ENCODE measurements at regions not wholly inside any gene's neighbourhood (a gene's known extent, or its start where the extent isn't known, plus 50 kb on each side); places are given as distances from the start of the nearest gene placed in this dataset.

DNA sequence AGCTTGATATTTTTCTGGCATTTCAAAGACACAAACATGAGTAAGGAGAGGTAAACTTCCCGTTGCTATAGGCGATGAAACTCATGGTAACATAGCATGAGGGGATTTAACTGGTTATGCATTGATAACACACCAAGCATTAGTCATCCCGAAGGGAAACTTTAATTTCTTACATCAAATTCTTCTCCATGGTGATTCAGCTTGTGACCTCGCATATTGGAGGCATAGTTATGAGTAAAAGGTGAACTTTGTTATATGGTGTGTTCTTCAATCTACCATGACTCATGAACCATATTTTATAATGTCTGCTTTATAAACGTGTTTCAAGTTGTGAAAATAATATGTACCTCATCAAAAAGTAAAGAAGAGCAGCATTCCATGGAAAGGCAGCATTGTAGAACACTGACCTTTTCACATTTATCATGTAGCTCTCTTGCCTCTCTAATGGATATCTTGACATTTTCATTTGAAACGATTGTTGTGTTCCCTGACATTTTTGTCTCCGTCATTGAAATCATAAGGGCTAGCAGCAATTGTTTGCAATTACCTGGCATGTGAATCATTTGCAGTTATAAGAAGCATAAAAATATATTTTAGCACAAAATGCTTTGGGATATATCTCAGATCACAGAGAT, 491.8 kb downstream of the ANXA1 start:
- no peak for DNase-seq
- TF ChIP-seq, protein P1, sequence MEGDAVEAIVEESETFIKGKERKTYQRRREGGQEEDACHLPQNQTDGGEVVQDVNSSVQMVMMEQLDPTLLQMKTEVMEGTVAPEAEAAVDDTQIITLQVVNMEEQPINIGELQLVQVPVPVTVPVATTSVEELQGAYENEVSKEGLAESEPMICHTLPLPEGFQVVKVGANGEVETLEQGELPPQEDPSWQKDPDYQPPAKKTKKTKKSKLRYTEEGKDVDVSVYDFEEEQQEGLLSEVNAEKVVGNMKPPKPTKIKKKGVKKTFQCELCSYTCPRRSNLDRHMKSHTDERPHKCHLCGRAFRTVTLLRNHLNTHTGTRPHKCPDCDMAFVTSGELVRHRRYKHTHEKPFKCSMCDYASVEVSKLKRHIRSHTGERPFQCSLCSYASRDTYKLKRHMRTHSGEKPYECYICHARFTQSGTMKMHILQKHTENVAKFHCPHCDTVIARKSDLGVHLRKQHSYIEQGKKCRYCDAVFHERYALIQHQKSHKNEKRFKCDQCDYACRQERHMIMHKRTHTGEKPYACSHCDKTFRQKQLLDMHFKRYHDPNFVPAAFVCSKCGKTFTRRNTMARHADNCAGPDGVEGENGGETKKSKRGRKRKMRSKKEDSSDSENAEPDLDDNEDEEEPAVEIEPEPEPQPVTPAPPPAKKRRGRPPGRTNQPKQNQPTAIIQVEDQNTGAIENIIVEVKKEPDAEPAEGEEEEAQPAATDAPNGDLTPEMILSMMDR (IDR thresholded peaks at IDR 0.05) = no peak
- TF ChIP-seq POLR2A (IDR thresholded peaks at IDR 0.05) = no peak
- no peak overlapping the region for H3K27ac ChIP-seq
- intact Hi-C loops (cut with DNase I) = no loop called here
- H3K9me3 ChIP-seq = no peaks in the 10 kb centered on the region
- H3K36me3 ChIP-seq = no peaks in the 10 kb centered on the region
- 50% methylated on average over 7 of the region's 7 CpGs for WGBS (ENCODE audit: insufficient coverage, low coverage, low lambda C conversion rate, missing lambda C conversion rate)
- ATAC-seq = no peak
- no peaks in the 10 kb centered on the region for H3K27me3 ChIP-seq
- no peaks in the 10 kb centered on the region for H3K4me1 ChIP-seq
- no peak overlapping the region for H3K4me3 ChIP-seq

GRCh38 chr9:73647560-73647959, 495.9 kb downstream of the ANXA1 start:
- H3K27me3 ChIP-seq = no peaks in the 10 kb centered on the region
- no peaks in the 10 kb centered on the region for H3K4me1 ChIP-seq
- intact Hi-C loops (cut with DNase I) = no loop called here
- H3K4me3 ChIP-seq = no peak overlapping the region
- ATAC-seq (no peak), DNase-seq (no peak)
- no peak overlapping the region for H3K27ac ChIP-seq
- 88% methylated on average over 5 of the region's 13 CpGs for WGBS (ENCODE audit: insufficient coverage, low coverage, low lambda C conversion rate, missing lambda C conversion rate)
- TF ChIP-seq, protein P1 (IDR thresholded peaks at IDR 0.05) = no peak
- no peak for TF ChIP-seq POLR2A (IDR thresholded peaks at IDR 0.05)
- H3K36me3 ChIP-seq = no peaks in the 10 kb centered on the region
- no peaks in the 10 kb centered on the region for H3K9me3 ChIP-seq

DNA sequence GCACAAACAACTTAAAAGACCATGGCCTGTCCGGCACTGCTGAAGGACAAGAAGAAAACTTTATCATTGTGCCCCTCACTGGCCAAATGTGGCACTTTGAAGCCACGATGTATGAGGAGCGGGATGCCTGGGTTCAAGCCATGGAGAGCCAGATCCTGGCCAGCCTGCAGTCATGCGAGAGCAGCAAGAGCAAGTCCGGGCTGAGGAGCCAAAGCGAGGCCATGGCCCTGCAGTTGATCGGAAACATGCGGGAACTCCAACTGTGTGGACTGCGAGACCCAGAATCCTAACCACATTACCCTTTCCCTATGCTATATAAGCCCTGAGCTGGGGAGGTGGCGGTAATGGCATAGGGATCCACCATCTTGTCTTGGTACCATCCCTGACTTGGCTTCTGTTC, 497.9 kb downstream of the ANXA1 start:
- 92% methylated on average over 4 of the region's 10 CpGs for WGBS (ENCODE audit: insufficient coverage, low coverage, low lambda C conversion rate, missing lambda C conversion rate)

DNA sequence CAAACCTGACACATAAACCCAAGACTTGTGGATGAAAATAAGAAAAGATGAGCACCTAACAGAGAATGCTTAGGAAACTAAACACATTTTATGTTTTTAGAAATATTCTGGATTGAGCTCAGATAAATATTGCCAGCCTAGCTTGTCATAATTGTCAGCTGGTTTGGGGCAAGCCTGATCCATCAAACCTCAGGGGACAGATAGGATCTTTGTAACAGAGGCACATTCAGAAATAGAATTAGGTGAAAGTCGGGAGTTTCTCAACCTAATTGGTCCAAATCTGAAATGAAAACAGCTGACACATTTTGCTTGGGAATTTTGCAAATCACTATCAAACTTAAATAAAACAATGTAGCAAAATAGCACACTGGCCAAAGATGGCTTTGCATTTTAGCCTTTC, 503.7 kb downstream of the ANXA1 start:
- TF ChIP-seq, protein P1 (IDR thresholded peaks at IDR 0.05) = no peak
- no peak for TF ChIP-seq POLR2A (IDR thresholded peaks at IDR 0.05)
- Histone ChIP-seq H3K9me3 (no peaks in the 10 kb centered on the region), H3K27me3 (no peaks in the 10 kb centered on the region), H3K4me1 (no peaks in the 10 kb centered on the region), H3K27ac (no peak overlapping the region), H3K36me3 (no peaks in the 10 kb centered on the region), H3K4me3 (no peak overlapping the region)
- ATAC-seq (no peak), DNase-seq (no peak)
- WGBS (ENCODE audit: insufficient coverage, low coverage, low lambda C conversion rate, missing lambda C conversion rate) = 89% methylated on average over 1 of the region's 1 CpG
- intact Hi-C loops (cut with DNase I) = no loop called here

More for the DNA sequence above, 497.9 kb downstream of the ANXA1 start:
- DNase-seq = peak in 1 of 3 donors; percentile 27
- Histone ChIP-seq H3K4me1 (no peaks in the 10 kb centered on the region), H3K27ac (no peak overlapping the region), H3K36me3 (no peaks in the 10 kb centered on the region), H3K4me3 (no peak overlapping the region), H3K27me3 (no peaks in the 10 kb centered on the region), H3K9me3 (no peaks in the 10 kb centered on the region)
- intact Hi-C loops (cut with DNase I) = no loop called here
- ATAC-seq = no peak
- no peak for TF ChIP-seq POLR2A (IDR thresholded peaks at IDR 0.05)
- TF ChIP-seq, protein P1 (IDR thresholded peaks at IDR 0.05) = no peak

- intact Hi-C loops (cut with DNase I) = no loop called here
- no peak overlapping the region for H3K4me3 ChIP-seq
- no peaks in the 10 kb centered on the region for H3K27me3 ChIP-seq
- WGBS (ENCODE audit: insufficient coverage, low coverage, low lambda C conversion rate, missing lambda C conversion rate) = 47% methylated on average over 2 of the region's 2 CpGs
- no peaks in the 10 kb centered on the region for H3K9me3 ChIP-seq
- DNase-seq (no peak), ATAC-seq (no peak)
- H3K27ac ChIP-seq = no peak overlapping the region
- no peaks in the 10 kb centered on the region for H3K4me1 ChIP-seq
- TF ChIP-seq, protein P1 (IDR thresholded peaks at IDR 0.05) = no peak
- no peak for TF ChIP-seq POLR2A (IDR thresholded peaks at IDR 0.05)
- no peaks in the 10 kb centered on the region for H3K36me3 ChIP-seq
Measured at GRCh38 chr9:73655831-73656230, 504.2 kb downstream of the ANXA1 start.
